LNCaP clone FGC (cell line): ENCODE measurements at regions not wholly inside any gene's neighbourhood (a gene's known extent, or its start where the extent isn't known, plus 50 kb on each side); places are given as distances from the start of the nearest gene placed in this dataset.

Source experiments
- DNase-seq: peaks from one replicate; pipeline ENCODE4 v3.0.0-alpha.2; 2011; ENCODE audit warnings: low read depth
- H3K4me3 ChIP-seq: 2 replicates; pipeline ENCODE4 v1.5.1; 2011; ENCODE audit warnings: mild to moderate bottlenecking, low read depth, low read length, control low read depth
- CTCF ChIP-seq: IDR thresholded peaks from 2 replicates; pipeline ENCODE4 v1.5.1; 2012; ENCODE audit warnings: mild to moderate bottlenecking; ENCODE audit not compliant: control insufficient read depth, insufficient read depth; ENCODE audit errors: extremely low read depth

GRCh38 chr6:167208819-167209576, 51.2 kb upstream of the GPR31 start:
- DNase-seq = no peak
- TF ChIP-seq CTCF = no peak
- H3K4me3 ChIP-seq = no peak overlapping the region

- no peak for DNase-seq
- TF ChIP-seq CTCF = no peak
- no peak overlapping the region for H3K4me3 ChIP-seq
Observed at GRCh38 chr6:167209577-167209975, 51.8 kb upstream of the GPR31 start.

- TF ChIP-seq CTCF = no peak
- peak; percentile 81 for DNase-seq
- H3K4me3 ChIP-seq = no peak overlapping the region
Observed at GRCh38 chr6:167210375-167211294, 52.9 kb upstream of the GPR31 start.

GRCh38 chr6:167211295-167211648, 53.5 kb upstream of the GPR31 start:
- DNase-seq = no peak
- no peak overlapping the region for H3K4me3 ChIP-seq
- TF ChIP-seq CTCF = no peak

- DNase-seq = no peak
- no peak overlapping the region for H3K4me3 ChIP-seq
Observed at GRCh38 chr6:167211881-167212712, 54.3 kb upstream of the GPR31 start.

More at GRCh38 chr6:167211881-167212712, 54.3 kb upstream of the GPR31 start:
- no peak for TF ChIP-seq CTCF
